ENCODE measurements at regions not wholly inside any gene's neighbourhood (a gene's known extent, or its start where the extent isn't known, plus 50 kb on each side); places are given as distances from the start of the nearest gene placed in this dataset.

- ChIA-PET CTCF (interaction anchor here (1.2 to 3.9 kb wide), 3 partner anchors 19 to 666 kb away, joined by 3 to 12 read pairs (median 4); no protein-coding TSS in a partner anchor), POLR2A (interaction anchor here (0.9 to 1.0 kb wide), 2 partner anchors 18 to 19 kb away, joined by 3 read pairs; no protein-coding TSS in a partner anchor)
- Histone ChIP-seq H3K27me3 (ENCODE audit: control insufficient read depth, insufficient read depth, low read length) (no peaks in the 10 kb centered on the region), H3K27ac (ENCODE audit: low read depth, low read length) (no peak overlapping the region), H3K4me3 (ENCODE audit: low read depth, low read length) (no peak overlapping the region), H3K9me3 (ENCODE audit: control insufficient read depth, insufficient read depth, low read length) (no peaks in the 10 kb centered on the region)
- no peak for TF ChIP-seq CTCF (IDR thresholded peaks at IDR 0.05; ENCODE audit: low read depth, low read length)
- no peak for DNase-seq (ENCODE audit: low read depth, low spot score)
These were observed 66.3 kb upstream of the PRDX6 start for GRCh38 chr1:173410794-173411236.

GRCh38 chr1:173411835-173412742, 65.0 kb upstream of the PRDX6 start:
- no peak for DNase-seq (ENCODE audit: low read depth, low spot score)
- Histone ChIP-seq H3K4me3 (ENCODE audit: low read depth, low read length) (no peak overlapping the region), H3K9me3 (ENCODE audit: control insufficient read depth, insufficient read depth, low read length) (no peaks in the 10 kb centered on the region), H3K27ac (ENCODE audit: low read depth, low read length) (no peak overlapping the region), H3K27me3 (ENCODE audit: control insufficient read depth, insufficient read depth, low read length) (no peaks in the 10 kb centered on the region)
- POLR2A ChIA-PET, result interaction anchor here (0.6 to 1.3 kb wide), 6 partner anchors 159 to 816 kb away, joined by 3 to 6 read pairs (median 4); no protein-coding TSS in a partner anchor
- TF ChIP-seq CTCF (IDR thresholded peaks at IDR 0.05; ENCODE audit: low read depth, low read length), result no peak
- CTCF ChIA-PET, result interaction anchor here (0.6 to 3.9 kb wide), 9 partner anchors 17 to 670 kb away, joined by 3 to 12 read pairs (median 4); no protein-coding TSS in a partner anchor

- Histone ChIP-seq H3K9me3 (ENCODE audit: control insufficient read depth, insufficient read depth, low read length) (no peaks in the 10 kb centered on the region), H3K27ac (ENCODE audit: low read depth, low read length) (no peak overlapping the region), H3K4me3 (ENCODE audit: low read depth, low read length) (no peak overlapping the region), H3K27me3 (ENCODE audit: control insufficient read depth, insufficient read depth, low read length) (no peaks in the 10 kb centered on the region)
- CTCF ChIA-PET, result interaction anchor here (1.4 to 3.9 kb wide), 2 partner anchors 668 to 671 kb away, joined by 4 to 12 read pairs; no protein-coding TSS in a partner anchor
- POLR2A ChIA-PET, result no interaction called here
- TF ChIP-seq CTCF (IDR thresholded peaks at IDR 0.05; ENCODE audit: low read depth, low read length), result no peak
- no peak for DNase-seq (ENCODE audit: low read depth, low spot score)
These were observed 63.8 kb upstream of the PRDX6 start for GRCh38 chr1:173413271-173413707.

GRCh38 chr1:173414136-173414535, 63.0 kb upstream of the PRDX6 start:
- no peak for TF ChIP-seq CTCF (IDR thresholded peaks at IDR 0.05; ENCODE audit: low read depth, low read length)
- no peak overlapping the region for H3K4me3 ChIP-seq (ENCODE audit: low read depth, low read length)
- ChIA-PET POLR2A (no interaction called here), CTCF (no interaction called here)
- no peaks in the 10 kb centered on the region for H3K9me3 ChIP-seq (ENCODE audit: control insufficient read depth, insufficient read depth, low read length)
- DNase-seq (ENCODE audit: low read depth, low spot score), result no peak
- H3K27ac ChIP-seq (ENCODE audit: low read depth, low read length), result no peak overlapping the region
- no peaks in the 10 kb centered on the region for H3K27me3 ChIP-seq (ENCODE audit: control insufficient read depth, insufficient read depth, low read length)
